HepG2 (cell line): ENCODE measurements at regions not wholly inside any gene's neighbourhood (a gene's known extent, or its start where the extent isn't known, plus 50 kb on each side); places are given as distances from the start of the nearest gene placed in this dataset.
A peak's percentile ranks its signal among the peaks of the same experiment; 100 is the strongest.

Experiments
- ATAC-seq: fragments of 200-7000 bp; cut with Tn5 transposase; 3 replicates; pipeline ENCODE4 v1.9.1; 2020; ENCODE audit warnings: mild to moderate bottlenecking, moderate library complexity
- BruUV-seq: library from RNA; stranded (reverse); fragments of 400-500 nt; replicated peaks from 2 replicates; lab custom pipeline; 2021; lab: Mats Ljungman, UMichigan
- CTCF ChIA-PET: fragments of 300-600 bp; formaldehyde crosslinking; extraction: SDS; loops from one replicate; lab custom pipeline; 2021; ENCODE audit warnings: low total read pairs, inconsistent platforms, low intra/inter-chr PET ratio; lab: Yijun Ruan, JAX
- POLR2A ChIA-PET: fragments of 350-600 bp; sonication (Branson Sonifier 250); formaldehyde crosslinking; loops from one replicate; lab custom pipeline; 2020; ENCODE audit warnings: antibody characterized with exemption, inconsistent platforms; lab: Yijun Ruan, JAX
- DNase-seq: peaks from one replicate; pipeline ENCODE4 v3.0.0-alpha.2; 2015; ENCODE audit warnings: low spot score
- FAIRE-seq: peaks from 3 replicates; lab custom pipeline; 2011; peaks lifted over from hg19 to GRCh38; lab: Jason Lieb, UNC
- H2AFZ ChIP-seq: one replicate; pipeline ENCODE4 v1.6.1; 2011; ENCODE audit warnings: low read length, inconsistent platforms
- H3K27ac ChIP-seq: fragments of 300-600 bp; 3 replicates; pipeline ENCODE4 v1.8.0; 2011; ENCODE audit warnings: mixed run types, mild to moderate bottlenecking, mixed read lengths, low read length, inconsistent platforms; ENCODE audit not compliant: insufficient read depth; ENCODE audit errors: extremely low read length
- H3K27me3 ChIP-seq, 2 experiments: fragments of 200-600 bp in 1 of 2; 2 replicates in 1 of 2; 3 replicates in 1 of 2; pipeline versions ENCODE4 v1.6.0 to v1.8.0; 2011; ENCODE audit warnings: low read length in 2 of 2, mild to moderate bottlenecking in 2 of 2, moderate library complexity in 2 of 2, inconsistent platforms in 1 of 2; ENCODE audit not compliant: insufficient read depth in 2 of 2, control insufficient read depth in 1 of 2
- H3K36me3 ChIP-seq, 2 experiments: fragments of 200-600 bp in 1 of 2; replicated peaks in 1 of 2; 2 replicates in 1 of 2; 3 replicates in 1 of 2; pipeline versions ENCODE4 v1.5.1 to v1.8.0; 2011; ENCODE audit warnings: low read length in 2 of 2, inconsistent platforms in 1 of 2; ENCODE audit not compliant: insufficient read depth in 2 of 2, control insufficient read depth in 1 of 2
- H3K4me1 ChIP-seq: 2 replicates; pipeline ENCODE4 v1.5.1; 2012; ENCODE audit warnings: low read length, inconsistent platforms; ENCODE audit not compliant: insufficient read depth
- H3K4me2 ChIP-seq: 2 replicates; pipeline ENCODE4 v1.6.0; 2011; ENCODE audit warnings: low read depth, low read length, inconsistent platforms
- H3K4me3 ChIP-seq, 3 experiments: fragments of 200-600 bp in 1 of 3; sonication (generic), shearing (Covaris generic) in 1 of 3; replicated peaks in 1 of 3; 2 replicates each; pipeline ENCODE4 v1.5.1; 2011 to 2016; ENCODE audit warnings: low read length in 3 of 3, inconsistent platforms in 2 of 3, low read depth in 2 of 3, mild to moderate bottlenecking in 2 of 3, control low read depth in 1 of 3, mixed read lengths in 1 of 3; ENCODE audit not compliant: insufficient read depth in 1 of 3
- H3K79me2 ChIP-seq: one replicate; pipeline ENCODE4 v1.6.1; 2011; ENCODE audit warnings: low read length, inconsistent platforms; ENCODE audit not compliant: insufficient read depth
- H3K9ac ChIP-seq: 2 replicates; pipeline ENCODE4 v1.6.0; 2011; ENCODE audit warnings: mild to moderate bottlenecking, low read depth, low read length, inconsistent platforms; ENCODE audit not compliant: insufficient read depth
- H3K9me3 ChIP-seq: 2 replicates; pipeline ENCODE4 v1.5.1; 2012; ENCODE audit warnings: mild to moderate bottlenecking, low read length
- H4K20me1 ChIP-seq: 2 replicates; pipeline ENCODE4 v1.6.0; 2011; ENCODE audit warnings: inconsistent platforms, mild to moderate bottlenecking, low read length, moderate library complexity; ENCODE audit not compliant: insufficient read depth
- KDM5B ChIP-seq: sonication (generic); formaldehyde crosslinking; IDR thresholded peaks from 2 replicates; pipeline ENCODE4 v1.4.0; 2020; ENCODE audit warnings: missing genetic modification reagents, mild to moderate bottlenecking, borderline replicate concordance
- KLF6 ChIP-seq: IDR thresholded peaks from 2 replicates; pipeline ENCODE4 v1.8.0; 2016; ENCODE audit warnings: missing biosample characterization, missing genetic modification reagents
- MAFF ChIP-seq: IDR thresholded peaks from 2 replicates; pipeline ENCODE4 v1.6.1; 2011; ENCODE audit warnings: low read depth, low read length, improper control_type of control experiment
- MAFK ChIP-seq, 2 experiments: IDR thresholded peaks in 1 of 2; conservative IDR thresholded peaks in 1 of 2; 2 replicates each; pipeline ENCODE4 v1.6.1; 2011; ENCODE audit warnings: improper control_type of control experiment in 2 of 2, low read length in 2 of 2
- MED13 ChIP-seq: sonication (generic); formaldehyde crosslinking; IDR thresholded peaks from 2 replicates; pipeline ENCODE4 v1.5.0; 2020; ENCODE audit warnings: missing genetic modification reagents
- RBAK ChIP-seq: sonication (generic); formaldehyde crosslinking; IDR thresholded peaks from 2 replicates; pipeline ENCODE4 v1.5.1; 2020; ENCODE audit warnings: mild to moderate bottlenecking, missing genetic modification reagents
- RORA ChIP-seq: sonication (generic); formaldehyde crosslinking; IDR thresholded peaks from 2 replicates; pipeline ENCODE4 v1.5.0; 2020; ENCODE audit warnings: mild to moderate bottlenecking, missing genetic modification reagents, moderate library complexity
- SUZ12 ChIP-seq: fragments of 150-350 bp; IDR thresholded peaks from 2 replicates; pipeline ENCODE4 v1.6.1; 2014; ENCODE audit warnings: low read depth, low read length
- ZNF292 ChIP-seq: sonication (generic); formaldehyde crosslinking; IDR thresholded peaks from 2 replicates; pipeline ENCODE4 v1.8.1; 2022; ENCODE audit warnings: mild to moderate bottlenecking, low read depth, missing genetic modification reagents, borderline replicate concordance
- ZNF883 ChIP-seq: sonication (generic); formaldehyde crosslinking; IDR thresholded peaks from 2 replicates; pipeline ENCODE4 v1.5.1; 2020; ENCODE audit warnings: mild to moderate bottlenecking, missing genetic modification reagents; ENCODE audit errors: not compliant biosample characterization
- WGBS: methylation state at CpG from one replicate; pipeline ENCODE4 v1.1.6; 2017; ENCODE audit warnings: low lambda C conversion rate; 5-methylcytosine and 5-hydroxymethylcytosine counted together
- in situ Hi-C: cut with HindIII; loops from 2 replicates; pipeline ENCODE4 v1.10.0; 2017; ENCODE audit warnings: low pct_unique_long_range_greater_than_20kb; ENCODE audit not compliant: extremely low pct_ligation_motif_present
- intact Hi-C: fragments of 100-400 bp; cut with micrococcal nuclease; formaldehyde crosslinking; loops from one replicate; pipeline ENCODE4 v1.10.0; 2022; ENCODE audit not compliant: unreplicated experiment
- TF ChIP-seq, protein P1 (sequence below): sonication (generic); formaldehyde crosslinking; IDR thresholded peaks from 2 replicates; pipeline ENCODE4 v1.5.0; 2020; ENCODE audit warnings: mild to moderate bottlenecking, missing genetic modification reagents
- TF ChIP-seq, protein P2 (sequence below): sonication (generic); formaldehyde crosslinking; IDR thresholded peaks from 2 replicates; pipeline ENCODE4 v1.4.0; 2020; ENCODE audit warnings: missing genetic modification reagents, mild to moderate bottlenecking, borderline replicate concordance

- CTCF ChIA-PET = no interaction called here
Measured at GRCh38 chr3:94784274-94784673, 721.4 kb downstream of the NSUN3 start.

DNA sequence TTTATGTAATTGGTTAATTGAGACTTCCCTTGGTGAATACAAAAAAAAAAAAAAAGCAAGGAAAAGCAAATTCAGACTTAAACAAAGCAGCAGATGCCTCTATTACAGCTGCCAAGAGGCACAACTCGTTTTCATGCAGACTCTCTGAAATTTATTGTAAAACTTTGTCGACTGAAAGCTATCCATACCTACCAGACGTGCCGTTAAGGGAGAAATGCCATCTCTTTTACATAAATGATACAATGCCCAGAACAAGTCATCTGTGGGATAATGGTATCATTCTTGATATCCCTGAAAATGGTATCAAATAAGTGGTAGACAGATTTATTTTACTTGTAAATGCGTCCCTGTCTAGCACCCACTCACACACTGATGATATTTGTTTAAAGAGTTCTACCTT, 724.2 kb downstream of the NSUN3 start:
- Histone ChIP-seq H4K20me1 (no peaks in the 10 kb centered on the region), H3K36me3 (no peaks in the 10 kb centered on the region), H3K27ac (no peak overlapping the region), H3K4me1 (no peaks in the 10 kb centered on the region)
- in situ Hi-C loops = no loop called here
- CTCF ChIA-PET = no interaction called here
- TF ChIP-seq RBAK (CRISPR knock-in tag) (no peak), MED13 (CRISPR knock-in tag) (no peak), ZNF292 (no peak), SUZ12 (no peak), KLF6 (CRISPR knock-in tag) (no peak), KDM5B (CRISPR knock-in tag) (no peak), ZNF883 (no peak), RORA (no peak)
- TF ChIP-seq, protein P1, sequence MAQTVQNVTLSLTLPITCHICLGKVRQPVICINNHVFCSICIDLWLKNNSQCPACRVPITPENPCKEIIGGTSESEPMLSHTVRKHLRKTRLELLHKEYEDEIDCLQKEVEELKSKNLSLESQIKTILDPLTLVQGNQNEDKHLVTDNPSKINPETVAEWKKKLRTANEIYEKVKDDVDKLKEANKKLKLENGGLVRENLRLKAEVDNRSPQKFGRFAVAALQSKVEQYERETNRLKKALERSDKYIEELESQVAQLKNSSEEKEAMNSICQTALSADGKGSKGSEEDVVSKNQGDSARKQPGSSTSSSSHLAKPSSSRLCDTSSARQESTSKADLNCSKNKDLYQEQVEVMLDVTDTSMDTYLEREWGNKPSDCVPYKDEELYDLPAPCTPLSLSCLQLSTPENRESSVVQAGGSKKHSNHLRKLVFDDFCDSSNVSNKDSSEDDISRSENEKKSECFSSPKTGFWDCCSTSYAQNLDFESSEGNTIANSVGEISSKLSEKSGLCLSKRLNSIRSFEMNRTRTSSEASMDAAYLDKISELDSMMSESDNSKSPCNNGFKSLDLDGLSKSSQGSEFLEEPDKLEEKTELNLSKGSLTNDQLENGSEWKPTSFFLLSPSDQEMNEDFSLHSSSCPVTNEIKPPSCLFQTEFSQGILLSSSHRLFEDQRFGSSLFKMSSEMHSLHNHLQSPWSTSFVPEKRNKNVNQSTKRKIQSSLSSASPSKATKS (CRISPR knock-in tag) = no peak
- TF ChIP-seq, all 625 proteins: peak for 0
- ATAC-seq (no peak), DNase-seq (no peak), FAIRE-seq (no peak)
- Histone ChIP-seq H3K79me2 (no peaks in the 10 kb centered on the region), H3K27me3 (no peaks in the 10 kb centered on the region), H3K9ac (no peak overlapping the region), H3K4me2 (no peak overlapping the region), H3K9me3 (no peaks in the 10 kb centered on the region), H3K4me3 (no peak overlapping the region), H2AFZ (no peak overlapping the region)
- no TSS peak for BruUV-seq
- WGBS = 26% methylated on average over 5 of the region's 5 CpGs
- POLR2A ChIA-PET = no interaction called here
- intact Hi-C loops = no loop called here

More at GRCh38 chr3:94784274-94784673, 721.4 kb downstream of the NSUN3 start:
- Histone ChIP-seq H4K20me1 (no peaks in the 10 kb centered on the region), H3K9ac (no peak overlapping the region), H3K27me3 (no peaks in the 10 kb centered on the region), H2AFZ (no peak overlapping the region), H3K4me2 (no peak overlapping the region), H3K4me1 (no peaks in the 10 kb centered on the region), H3K27ac (no peak overlapping the region), H3K9me3 (no peaks in the 10 kb centered on the region), H3K4me3 (no peak overlapping the region), H3K36me3 (no peaks in the 10 kb centered on the region), H3K79me2 (no peaks in the 10 kb centered on the region)
- POLR2A ChIA-PET = no interaction called here
- ATAC-seq = no peak
- no peak for FAIRE-seq
- in situ Hi-C loops (no loop called here), intact Hi-C loops (no loop called here)
- DNase-seq = no peak
- no TSS peak for BruUV-seq
- TF ChIP-seq MAFF (peak; percentile 32; the same call in 1 of the 2 replicates), MAFK (conservative IDR thresholded peaks at IDR 0.05 in 1 of 2, IDR thresholded peaks at IDR 0.05 in 1 of 2; ENCODE audit: low read length in 2 of 2) (peak in 1 of 2 experiments; percentile 69; a peak in 2 of 4 replicates)
- TF ChIP-seq, protein P2, sequence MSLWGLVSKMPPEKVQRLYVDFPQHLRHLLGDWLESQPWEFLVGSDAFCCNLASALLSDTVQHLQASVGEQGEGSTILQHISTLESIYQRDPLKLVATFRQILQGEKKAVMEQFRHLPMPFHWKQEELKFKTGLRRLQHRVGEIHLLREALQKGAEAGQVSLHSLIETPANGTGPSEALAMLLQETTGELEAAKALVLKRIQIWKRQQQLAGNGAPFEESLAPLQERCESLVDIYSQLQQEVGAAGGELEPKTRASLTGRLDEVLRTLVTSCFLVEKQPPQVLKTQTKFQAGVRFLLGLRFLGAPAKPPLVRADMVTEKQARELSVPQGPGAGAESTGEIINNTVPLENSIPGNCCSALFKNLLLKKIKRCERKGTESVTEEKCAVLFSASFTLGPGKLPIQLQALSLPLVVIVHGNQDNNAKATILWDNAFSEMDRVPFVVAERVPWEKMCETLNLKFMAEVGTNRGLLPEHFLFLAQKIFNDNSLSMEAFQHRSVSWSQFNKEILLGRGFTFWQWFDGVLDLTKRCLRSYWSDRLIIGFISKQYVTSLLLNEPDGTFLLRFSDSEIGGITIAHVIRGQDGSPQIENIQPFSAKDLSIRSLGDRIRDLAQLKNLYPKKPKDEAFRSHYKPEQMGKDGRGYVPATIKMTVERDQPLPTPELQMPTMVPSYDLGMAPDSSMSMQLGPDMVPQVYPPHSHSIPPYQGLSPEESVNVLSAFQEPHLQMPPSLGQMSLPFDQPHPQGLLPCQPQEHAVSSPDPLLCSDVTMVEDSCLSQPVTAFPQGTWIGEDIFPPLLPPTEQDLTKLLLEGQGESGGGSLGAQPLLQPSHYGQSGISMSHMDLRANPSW (CRISPR knock-in tag) = no peak
- WGBS = 13% methylated on average over 4 of the region's 4 CpGs
